Hematopoietic multipotent progenitor cell treated with erythropoietin and hydrocortisone succinate and interleukin-3 and kit ligand, for 15 days (in vitro differentiated cells): ENCODE measurements at regions not wholly inside any gene's neighbourhood (a gene's known extent, or its start where the extent isn't known, plus 50 kb on each side); places are given as distances from the start of the nearest gene placed in this dataset.

ENCODE experiments used
- DNase-seq: peaks from one replicate; pipeline ENCODE4 v3.0.0-alpha.2; 2015; ENCODE audit warnings: low spot score

DNA sequence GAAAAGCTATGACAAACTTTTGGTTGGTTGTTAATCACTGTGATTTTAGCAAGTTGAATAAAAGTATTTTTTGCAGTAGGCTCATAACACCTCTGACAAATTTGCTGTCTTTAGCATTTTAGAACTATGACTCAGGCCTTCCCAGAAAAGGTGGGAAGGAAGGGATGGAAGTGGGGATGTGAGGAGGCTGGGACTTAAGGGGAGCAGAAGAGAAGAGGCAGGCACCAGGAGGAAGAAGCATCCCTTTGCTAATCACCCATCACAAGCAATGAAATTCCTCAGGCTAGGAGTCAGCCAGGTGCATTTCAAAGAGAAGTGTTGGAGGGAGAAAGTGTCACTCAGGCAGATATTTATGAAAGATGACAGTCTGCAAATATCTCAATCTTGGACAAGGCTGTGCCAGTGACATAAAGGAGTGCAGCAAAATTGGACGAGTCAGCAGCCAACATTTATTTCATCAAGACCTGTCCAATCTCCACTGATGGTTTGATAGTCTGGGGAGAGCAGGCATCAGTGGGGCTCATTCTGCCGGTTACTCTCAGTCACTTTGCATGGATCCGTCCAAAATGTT lies 337.3 kb upstream of the ARRDC4 start:
- no peak for DNase-seq

DNA sequence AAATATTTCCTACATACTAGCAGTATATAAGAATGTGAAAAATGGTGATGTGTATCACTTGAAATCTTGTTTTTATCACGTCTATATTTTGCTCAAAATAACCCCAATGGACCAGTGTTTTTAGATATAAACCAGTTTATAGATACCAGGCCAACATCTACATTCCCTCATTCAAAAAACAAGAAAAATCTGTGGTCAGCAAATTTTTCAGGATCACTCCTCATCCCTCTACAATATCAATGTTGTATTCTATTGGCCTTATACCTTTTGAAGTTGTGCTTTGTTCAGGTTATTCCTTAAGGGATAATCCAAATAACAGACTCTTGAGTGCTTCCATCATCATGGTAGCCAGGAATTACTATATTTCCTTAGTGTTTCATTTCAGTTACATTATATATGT lies 332.9 kb upstream of the ARRDC4 start:
- DNase-seq = no peak

DNA sequence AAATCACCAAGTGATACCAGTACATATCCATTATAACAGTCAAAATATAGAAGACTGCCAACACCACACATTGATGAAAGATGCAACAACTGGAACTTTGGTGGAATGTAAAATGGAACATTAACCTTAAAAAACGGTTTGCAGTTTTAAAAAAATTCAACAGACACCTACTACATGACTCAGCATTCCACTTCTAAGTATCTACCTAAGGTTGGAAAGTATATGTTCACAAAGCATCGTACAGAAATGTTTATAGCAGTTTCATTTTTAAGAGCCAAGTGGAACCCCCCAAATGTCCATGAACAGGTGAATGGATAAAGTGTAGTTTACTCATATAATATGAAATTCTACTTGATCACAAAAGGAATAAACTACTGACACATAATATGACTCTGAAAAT lies 314.7 kb upstream of the ARRDC4 start:
- no peak for DNase-seq

DNA sequence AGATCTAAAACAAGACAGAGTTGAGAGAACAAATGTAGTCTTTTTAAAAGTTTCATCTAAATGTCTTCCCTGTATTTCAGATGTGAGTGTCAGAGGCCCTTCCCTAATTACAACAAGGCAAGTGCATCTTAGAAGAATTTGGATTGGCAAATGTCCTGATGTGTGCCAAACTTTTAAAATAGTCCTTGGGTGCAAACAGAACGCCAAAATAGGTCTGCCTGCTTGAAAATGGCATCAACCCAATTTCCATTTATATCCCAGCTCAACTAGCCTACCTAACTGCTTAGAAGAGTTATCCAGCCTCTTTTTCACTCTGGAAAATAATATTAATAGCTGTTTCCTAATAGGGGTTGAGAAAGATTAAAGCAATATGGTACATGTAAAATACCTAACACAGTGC lies 311.8 kb upstream of the ARRDC4 start:
- DNase-seq = no peak

DNA sequence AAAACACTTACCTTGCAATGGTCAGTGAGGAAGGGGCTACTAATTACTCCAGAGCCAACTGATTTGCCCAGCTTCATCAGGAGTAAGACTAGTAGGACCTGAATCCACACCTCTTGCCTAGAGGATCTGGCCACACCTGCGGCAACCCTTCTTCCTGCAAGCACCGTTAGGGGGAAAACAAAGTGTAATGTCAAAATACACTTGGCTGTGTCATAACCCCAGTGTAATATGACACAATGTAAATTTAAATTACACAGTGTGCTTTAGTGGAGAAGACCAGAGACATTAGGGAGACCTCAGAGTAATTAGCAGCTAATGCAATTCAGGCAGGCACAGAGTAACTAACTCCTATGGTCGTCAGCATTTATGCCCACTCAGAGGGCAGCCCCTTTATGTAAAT lies 308.5 kb upstream of the ARRDC4 start:
- no peak for DNase-seq

DNA sequence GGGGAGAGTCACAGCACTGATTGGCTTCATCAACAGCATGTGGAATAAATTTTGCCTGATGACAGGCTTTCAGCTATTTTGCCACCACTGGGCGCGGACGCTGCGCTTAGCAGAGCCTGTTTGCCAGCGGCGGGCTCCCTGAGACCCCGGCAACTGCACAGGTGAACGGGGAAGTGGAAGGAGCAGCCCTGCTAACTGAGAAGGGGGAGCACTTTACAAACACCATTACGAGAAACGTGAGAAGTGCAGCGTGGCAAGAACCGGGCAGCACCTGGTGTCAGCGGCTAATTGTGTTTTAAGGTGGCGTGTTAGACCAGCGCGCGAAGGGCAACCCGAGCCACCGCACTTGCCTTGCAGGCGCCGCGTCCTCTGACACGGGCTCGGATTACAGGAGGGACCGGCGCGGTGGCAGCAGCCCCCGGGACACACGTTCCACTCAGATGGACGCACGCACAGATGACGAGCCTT lies 307.8 kb upstream of the ARRDC4 start:
- DNase-seq = no peak

DNA sequence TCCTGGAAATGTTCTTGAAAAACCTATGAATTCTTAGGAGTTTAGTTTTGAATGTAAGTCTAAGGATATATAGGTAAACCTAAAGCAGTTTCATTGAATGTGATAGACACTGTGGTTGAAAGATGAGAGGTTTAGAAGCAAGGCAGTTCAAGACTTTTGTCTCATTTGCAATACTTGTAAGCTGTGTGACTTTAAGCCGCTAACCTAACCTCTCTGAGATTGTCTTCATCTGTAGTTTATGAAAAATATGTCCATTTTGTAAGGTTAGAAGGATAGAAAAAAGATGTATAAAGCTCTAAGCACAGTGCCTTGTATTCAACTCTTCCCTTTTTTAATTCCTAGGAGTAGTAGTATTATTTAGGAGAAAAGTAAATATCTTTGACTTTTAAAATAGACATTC lies 306.6 kb upstream of the ARRDC4 start:
- no peak for DNase-seq

DNA sequence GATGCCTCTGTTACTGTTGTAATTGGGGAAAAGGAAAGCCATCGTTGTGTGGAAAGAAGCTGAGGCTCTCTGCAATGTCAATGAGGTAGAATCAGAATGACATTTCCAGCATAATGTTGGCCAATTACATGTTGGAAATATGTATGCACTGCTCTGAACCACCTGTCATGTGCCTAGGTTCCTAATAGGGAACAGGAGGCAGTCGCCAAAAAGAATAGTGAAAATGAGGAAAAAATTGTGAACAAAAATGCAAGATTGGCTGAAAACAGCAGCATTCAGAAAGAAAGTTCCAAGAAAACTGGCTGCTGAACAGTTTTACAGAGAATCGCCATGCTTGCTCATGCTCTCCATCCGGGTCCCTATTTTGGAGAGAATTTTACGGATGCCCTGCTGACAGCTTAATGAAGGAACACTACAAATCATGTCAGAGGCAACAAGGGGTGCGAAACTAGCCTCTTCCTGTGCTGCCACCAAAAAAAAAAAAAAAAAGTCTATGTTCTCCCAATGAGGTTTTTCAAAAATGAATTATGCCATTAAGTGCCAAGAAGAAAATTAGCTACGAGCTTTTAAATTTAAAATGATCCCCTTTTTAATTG lies 305.9 kb upstream of the ARRDC4 start:
- DNase-seq = no peak

DNA sequence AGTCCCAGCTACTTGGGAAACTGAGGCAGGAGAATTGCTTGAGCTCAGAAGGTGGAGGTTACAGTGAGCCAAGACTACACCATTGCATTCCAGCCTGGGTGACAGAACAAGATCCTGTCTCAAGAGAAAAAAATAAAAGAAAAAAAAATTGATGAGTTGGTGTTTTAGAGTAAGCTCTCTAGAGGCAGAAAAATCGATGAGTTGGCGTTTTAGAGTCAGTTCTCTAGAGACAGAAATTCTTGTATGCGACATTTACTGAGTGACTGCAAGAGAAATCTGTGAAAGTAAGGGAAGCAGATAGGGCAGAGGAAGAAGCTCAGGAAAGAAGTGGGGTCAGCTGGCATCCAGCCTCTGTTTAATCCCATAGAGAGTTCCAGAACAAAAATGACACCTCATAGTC lies 298.7 kb upstream of the ARRDC4 start:
- no peak for DNase-seq

DNA sequence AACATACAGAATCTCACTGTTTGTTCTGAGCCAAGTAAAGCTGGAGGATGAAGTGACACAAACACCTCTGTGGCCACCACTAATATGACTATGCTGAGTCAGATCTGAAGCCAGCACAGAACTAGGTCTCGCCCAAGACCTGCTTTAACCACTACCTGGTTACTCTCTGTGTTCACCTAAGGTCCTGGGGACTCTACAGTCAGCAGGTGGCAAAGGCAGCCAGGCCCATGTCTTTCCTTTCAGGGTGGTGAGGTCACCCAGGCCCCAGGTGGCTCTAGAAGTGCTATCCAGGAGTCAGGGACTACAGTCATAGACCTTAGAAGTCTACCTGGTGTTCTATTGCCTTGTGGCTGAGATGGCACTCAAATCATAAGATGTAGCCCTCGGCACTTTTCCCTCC lies 287.9 kb upstream of the ARRDC4 start:
- no peak for DNase-seq

DNA sequence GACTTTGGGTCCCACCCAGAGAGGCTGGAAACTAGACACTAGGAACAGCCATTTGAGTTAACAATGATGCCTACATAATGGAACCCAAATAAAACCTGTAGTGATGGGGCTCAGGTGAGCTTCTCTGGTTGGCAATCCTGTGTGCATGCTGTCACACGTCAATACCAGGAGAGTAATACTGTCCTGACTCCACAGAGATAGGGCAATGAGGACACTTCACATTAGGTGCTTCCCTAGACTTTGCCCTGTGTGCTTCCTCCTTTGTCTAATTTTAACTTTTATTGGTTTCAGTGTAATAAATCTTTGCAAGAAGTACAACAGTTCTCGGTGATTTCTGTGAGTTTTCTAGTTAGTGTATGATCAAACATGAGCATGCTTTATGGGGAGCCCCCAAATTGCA lies 281.8 kb upstream of the ARRDC4 start:
- no peak for DNase-seq

DNA sequence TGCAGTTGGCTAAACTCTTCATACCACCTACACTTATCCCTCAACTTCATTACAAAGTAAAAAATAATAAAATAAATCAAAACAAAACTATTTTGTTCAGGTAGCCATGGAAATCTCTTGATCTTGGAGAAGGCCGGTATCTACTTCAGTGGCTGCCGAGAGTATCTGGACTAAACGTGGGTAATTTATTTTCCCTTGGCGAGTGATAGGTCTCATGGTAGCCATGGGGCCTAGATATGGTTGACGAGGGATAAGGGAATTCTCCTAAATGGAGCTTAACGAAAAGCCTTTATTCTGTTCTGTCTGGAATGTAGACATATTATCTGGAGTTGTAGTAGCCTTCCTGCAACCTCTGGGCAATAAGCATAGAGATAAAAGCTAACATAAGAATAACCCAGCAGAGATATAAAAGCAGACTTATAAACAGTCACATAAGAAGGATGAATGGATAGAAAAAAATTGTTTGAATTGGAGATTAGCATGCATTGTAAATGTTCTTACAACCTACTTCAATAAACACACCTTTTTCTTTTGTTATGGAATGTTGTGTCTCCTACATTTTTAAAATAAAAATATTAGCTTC lies 281.3 kb upstream of the ARRDC4 start:
- DNase-seq = no peak

DNA sequence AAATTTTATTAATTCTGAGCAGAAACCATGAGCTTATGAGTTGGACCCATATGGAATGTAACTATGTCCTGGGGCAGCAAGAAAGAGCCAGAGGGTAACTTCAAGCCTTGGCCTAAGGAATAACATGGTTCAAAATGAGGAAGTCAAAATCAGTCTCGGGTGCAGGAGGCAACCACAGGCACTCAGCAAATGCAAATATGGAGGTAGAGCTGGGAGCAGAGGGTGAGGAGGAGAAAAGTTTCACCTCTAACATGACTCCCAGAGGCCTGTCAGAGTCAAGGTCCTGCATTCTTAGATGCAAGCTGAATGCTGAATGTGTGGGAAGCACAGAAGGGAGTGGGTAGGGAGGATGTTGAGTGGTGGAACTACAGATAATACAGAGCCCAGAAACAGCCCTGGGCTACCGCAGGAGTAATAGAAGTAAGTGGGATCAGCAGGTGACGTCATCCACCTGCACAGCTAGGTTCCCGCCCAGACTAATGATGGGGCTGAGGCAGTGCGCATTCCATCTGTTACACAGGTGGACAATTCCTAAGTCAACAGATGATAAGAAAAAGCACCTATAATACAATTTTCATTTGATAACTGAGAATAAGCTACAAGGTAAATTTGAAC lies 279.8 kb upstream of the ARRDC4 start:
- DNase-seq = no peak

DNA sequence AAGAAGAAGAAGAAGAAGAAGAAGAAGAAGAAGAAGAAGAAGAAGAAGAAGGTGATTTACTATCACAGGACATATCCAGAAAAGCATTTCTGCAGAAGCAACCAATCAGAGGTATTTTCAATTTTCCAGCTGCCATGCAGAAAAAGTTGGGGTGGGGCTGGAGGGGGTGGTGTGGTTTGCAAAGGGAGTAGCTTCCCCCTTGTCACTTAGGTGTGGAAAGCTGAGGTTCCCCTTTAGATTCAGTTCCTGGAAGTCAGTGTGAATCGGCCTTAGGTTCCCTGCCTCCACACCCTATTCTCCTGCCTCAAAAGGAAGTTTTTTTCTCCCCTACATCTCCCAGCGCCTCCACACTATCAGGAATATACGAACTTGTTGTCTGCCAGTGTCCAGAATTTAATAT lies 276.7 kb upstream of the ARRDC4 start:
- no peak for DNase-seq

DNA sequence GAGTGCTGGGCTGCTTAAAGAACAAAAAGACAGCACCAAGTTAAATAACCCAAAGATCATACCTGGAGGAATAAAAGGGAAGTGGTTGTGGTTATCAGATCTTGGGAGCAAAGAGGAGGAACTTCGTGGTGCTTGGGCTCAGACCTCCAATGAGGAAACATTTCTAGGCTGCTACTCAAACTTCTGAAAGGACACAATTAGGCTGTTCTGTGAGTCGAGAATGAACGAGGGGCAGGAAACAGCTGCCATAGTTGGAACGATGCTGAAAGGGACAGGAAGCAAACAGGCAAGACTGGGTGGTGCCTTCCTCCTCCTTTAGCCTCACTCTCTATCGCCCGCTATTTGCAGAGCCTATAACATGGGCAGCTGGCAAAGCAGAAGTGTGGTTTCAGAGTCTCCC lies 276.3 kb upstream of the ARRDC4 start:
- no peak for DNase-seq

DNA sequence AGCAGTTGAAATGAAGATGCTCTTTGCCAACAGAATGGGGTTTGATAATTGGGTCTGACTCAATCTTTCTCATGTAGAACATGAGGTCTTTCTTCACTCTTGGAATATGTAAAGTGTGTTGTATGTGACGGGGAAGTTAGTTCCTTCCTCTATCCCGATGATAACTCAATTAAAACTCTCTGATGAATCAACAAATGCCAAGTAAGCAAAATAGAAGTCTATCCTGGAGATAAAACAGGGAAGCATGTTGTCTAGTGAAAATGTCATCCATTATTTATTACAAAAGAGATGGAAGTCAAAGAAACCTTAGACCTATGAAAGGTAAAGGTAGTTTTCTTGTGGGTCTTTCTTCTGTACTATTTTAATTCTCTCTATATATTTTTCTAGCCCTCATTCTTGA lies 274.2 kb upstream of the ARRDC4 start:
- no peak for DNase-seq

DNA sequence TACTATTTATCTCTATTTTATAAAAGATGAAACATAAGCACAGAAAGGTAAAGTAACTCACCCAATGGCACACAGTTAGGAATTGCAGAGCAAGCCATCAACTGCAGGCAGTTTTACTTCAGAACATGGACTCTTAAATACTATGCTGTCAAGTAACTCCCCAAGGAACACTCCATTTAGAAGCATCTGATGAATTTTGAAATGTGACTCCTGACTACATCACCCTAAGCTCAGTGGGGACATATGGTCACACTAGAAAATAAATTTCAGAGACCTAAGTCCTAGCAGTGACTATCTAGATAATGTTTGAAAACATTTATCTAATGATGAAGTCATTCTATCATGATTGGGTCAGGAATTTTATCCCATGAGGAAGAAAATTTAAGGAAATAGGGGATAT lies 272.8 kb upstream of the ARRDC4 start:
- no peak for DNase-seq

DNA sequence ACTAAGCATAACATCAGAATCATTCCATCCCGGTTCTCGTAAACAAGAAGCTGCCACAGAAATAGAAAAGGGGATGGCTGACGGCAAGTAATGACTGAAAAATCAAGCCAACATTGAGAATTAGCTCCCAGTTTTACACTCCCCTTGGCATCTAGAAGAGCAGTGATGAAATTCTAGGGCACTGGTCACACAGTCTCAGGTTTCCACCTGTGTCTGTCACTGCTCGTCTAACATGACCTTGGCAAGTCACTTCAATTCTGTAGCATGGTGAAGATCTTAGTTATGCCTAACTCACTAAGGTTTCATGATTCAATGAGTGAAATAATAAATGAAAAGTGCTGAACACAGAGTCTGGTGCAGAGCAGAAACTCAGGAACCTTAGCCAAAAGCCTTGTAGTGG lies 272.3 kb upstream of the ARRDC4 start:
- DNase-seq = no peak

DNA sequence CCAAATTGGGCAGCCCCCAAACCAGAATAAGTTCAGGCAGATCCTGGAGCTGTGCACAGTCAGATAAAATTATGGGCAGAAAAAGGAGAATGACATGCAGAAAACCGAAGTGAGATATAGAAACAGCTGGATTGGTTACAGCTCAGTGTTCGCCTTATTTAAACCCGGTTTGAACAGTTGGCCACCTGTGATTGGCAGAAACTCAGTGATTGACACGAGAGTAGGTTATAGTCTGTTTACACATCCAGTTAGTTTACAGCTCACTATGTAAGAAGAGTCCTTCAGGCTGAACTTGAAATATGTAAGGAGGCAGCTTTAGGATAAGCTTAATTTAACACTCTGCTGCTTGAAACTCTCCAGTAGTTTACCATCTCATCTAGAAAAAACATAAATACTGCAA lies 271.6 kb upstream of the ARRDC4 start:
- no peak for DNase-seq

DNA sequence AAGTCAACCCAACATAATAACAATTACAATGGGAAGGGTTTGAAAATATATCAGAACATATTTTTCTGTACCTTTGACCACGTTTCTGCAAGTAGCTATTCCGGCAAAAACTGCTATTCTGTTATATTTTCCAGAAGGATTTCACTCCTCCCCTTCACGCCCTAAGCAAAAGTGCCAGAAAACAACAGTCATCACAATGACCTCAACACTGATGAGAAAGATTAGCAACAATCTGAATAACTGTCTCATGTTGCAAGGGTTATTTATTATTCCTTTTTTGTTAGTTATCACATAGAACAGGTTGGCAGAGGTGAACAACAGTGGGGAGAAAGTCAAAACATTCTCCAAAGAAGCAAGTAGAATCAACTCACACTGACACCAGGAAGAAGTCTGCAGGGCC lies 269.4 kb upstream of the ARRDC4 start:
- DNase-seq = no peak

DNA sequence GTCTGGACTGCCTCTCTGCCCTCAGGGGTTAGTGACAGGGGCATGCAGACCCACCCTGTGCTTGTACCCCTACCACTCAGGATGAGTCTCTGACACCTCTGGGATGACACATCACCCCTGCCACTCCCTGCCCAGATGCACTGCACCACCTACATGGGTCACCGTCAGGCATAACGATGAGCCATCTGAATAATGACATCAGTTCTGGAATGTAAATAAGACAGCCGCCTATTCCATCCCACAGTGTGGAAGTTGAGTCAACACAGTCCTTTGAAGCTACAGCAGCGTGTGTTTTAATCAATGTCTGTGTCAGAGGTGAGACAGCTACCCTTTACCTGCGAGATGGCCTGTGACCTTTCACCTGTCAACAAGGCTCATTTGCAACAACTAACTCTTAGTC lies 268.7 kb upstream of the ARRDC4 start:
- no peak for DNase-seq

DNA sequence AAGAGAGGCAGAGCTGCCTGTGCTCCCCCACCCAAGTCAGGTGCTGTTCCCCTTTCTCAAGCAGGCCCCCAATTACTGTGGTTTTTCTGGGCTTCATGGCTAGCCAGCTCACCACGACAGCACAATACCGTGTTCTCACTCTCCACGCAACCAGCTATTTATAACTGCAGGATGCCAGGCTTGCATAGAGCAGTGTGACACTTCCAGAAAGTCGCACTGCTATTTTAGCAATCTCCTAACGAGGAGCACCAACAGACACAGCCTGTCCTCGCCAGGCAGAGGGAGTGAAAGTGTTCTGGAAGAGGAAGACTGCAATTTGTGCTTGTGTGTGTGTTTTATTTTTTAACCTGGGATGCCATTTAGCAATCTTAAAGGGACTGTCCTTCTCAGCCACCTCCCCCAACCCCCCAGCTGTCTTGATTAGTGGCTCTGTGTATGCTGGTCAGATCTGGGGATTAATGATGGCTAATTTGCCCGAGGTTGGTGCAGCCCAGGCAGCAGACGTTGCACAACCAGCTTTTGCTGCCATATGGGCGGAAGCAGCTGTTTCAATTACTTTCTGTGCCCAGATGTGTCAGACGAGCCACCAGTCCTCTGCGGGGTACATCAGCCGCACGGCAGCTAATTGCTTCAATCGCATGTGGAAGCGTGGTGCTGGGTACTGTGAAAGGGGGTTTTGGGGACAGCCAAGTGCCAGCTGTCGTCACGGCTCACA lies 268.0 kb upstream of the ARRDC4 start:
- no peak for DNase-seq

DNA sequence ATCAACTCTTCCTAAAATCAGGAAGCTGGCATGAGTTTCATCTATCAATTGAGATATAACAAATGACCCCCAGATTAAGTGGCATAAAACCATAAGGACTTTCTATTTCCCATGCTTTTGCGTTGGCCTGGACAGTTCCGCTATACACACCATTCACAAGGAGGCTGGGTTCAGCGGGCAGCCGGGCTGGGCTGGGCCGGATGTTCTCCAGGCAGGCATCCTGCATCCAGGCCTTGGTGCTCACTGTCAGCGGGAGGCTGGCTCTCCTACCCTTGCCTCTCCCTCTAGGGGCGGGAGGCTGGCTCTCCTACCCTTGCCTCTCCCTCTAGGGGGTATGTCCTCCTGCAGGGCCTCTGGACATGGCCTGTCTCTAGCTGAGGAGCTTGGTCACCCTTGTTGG lies 266.0 kb upstream of the ARRDC4 start:
- no peak for DNase-seq
